GM12878 (cell line): ENCODE measurements at regions not wholly inside any gene's neighbourhood (a gene's known extent, or its start where the extent isn't known, plus 50 kb on each side); places are given as distances from the start of the nearest gene placed in this dataset.

ENCODE experiments used
- ATAC-seq: fragments of 200-7000 bp; cut with Tn5 transposase; 3 replicates; pipeline ENCODE4 v1.9.1; 2020; ENCODE audit warnings: mild to moderate bottlenecking, moderate library complexity
- BruUV-seq: library from RNA; stranded (reverse); fragments of 400-500 nt; replicated peaks from 2 replicates; lab custom pipeline; 2021; lab: Mats Ljungman, UMichigan
- CTCF ChIA-PET: fragments of 300-600 bp; sonication (Branson Sonifier 250); formaldehyde crosslinking; extraction: SDS; loops from one replicate; lab custom pipeline; 2021; ENCODE audit warnings: inconsistent platforms; lab: Yijun Ruan, JAX
- POLR2A ChIA-PET: fragments of 350-600 bp; formaldehyde crosslinking; extraction: SDS; loops from one replicate; lab custom pipeline; 2021; ENCODE audit warnings: inconsistent platforms; lab: Charles Lee
- RAD21 ChIA-PET: fragments of 300-600 bp; sonication (Branson Sonifier 250); formaldehyde crosslinking; loops from one replicate; lab custom pipeline; 2023; ENCODE audit warnings: antibody characterized with exemption; ENCODE audit not compliant: unreplicated experiment; lab: Charles Lee
- SMC1A ChIA-PET: fragments of 300-600 bp; sonication (Branson Sonifier 250); formaldehyde crosslinking; loops from one replicate; lab custom pipeline; 2023; ENCODE audit not compliant: unreplicated experiment, uncharacterized antibody; lab: Charles Lee
- DNase-seq: peaks from one replicate; pipeline ENCODE4 v3.0.0-alpha.2; 2011; ENCODE audit warnings: low read depth, low spot score
- FAIRE-seq: peaks from 3 replicates; lab custom pipeline; 2011; peaks lifted over from hg19 to GRCh38; lab: Jason Lieb, UNC
- H2AFZ ChIP-seq: 2 replicates; pipeline ENCODE4 v1.6.0; 2011; ENCODE audit warnings: low read depth, low read length, control low read depth; ENCODE audit not compliant: control insufficient read depth
- H3K27ac ChIP-seq: 2 replicates; pipeline ENCODE4 v1.5.1; 2011; ENCODE audit warnings: control low read depth; ENCODE audit not compliant: control insufficient read depth, insufficient read depth
- H3K27me3 ChIP-seq, 2 experiments: replicated peaks in 1 of 2; 2 replicates each; pipeline versions ENCODE4 v1.6.0 to v1.6.1; 2011; ENCODE audit warnings: low read length in 1 of 2; ENCODE audit not compliant: control insufficient read depth in 2 of 2, insufficient read depth in 2 of 2
- H3K36me3 ChIP-seq, 2 experiments: 2 replicates each; pipeline ENCODE4 v1.5.1; 2011; ENCODE audit warnings: low read length in 1 of 2; ENCODE audit not compliant: control insufficient read depth in 2 of 2, insufficient read depth in 2 of 2
- H3K4me1 ChIP-seq: 2 replicates; pipeline ENCODE4 v1.6.1; 2011; ENCODE audit warnings: mild to moderate bottlenecking, low read length, moderate library complexity, mixed read lengths; ENCODE audit not compliant: control insufficient read depth, insufficient read depth
- H3K4me2 ChIP-seq: 2 replicates; pipeline ENCODE4 v1.6.0; 2011; ENCODE audit warnings: control low read depth; ENCODE audit not compliant: control insufficient read depth, insufficient read depth
- H3K4me3 ChIP-seq: fragments of 200-600 bp; sonication (generic); 2 replicates; pipeline ENCODE4 v1.5.1; 2016
- H3K79me2 ChIP-seq: 2 replicates; pipeline ENCODE4 v1.6.0; 2011; ENCODE audit warnings: low read length; ENCODE audit not compliant: control insufficient read depth, insufficient read depth
- H3K9ac ChIP-seq: 2 replicates; pipeline ENCODE4 v1.8.0; 2011; ENCODE audit warnings: low read length, control low read depth, mixed read lengths; ENCODE audit not compliant: control insufficient read depth, insufficient read depth
- H3K9me3 ChIP-seq: replicated peaks from 3 replicates; pipeline ENCODE4 v1.5.1; 2011; ENCODE audit warnings: mild to moderate bottlenecking, low read length; ENCODE audit not compliant: control insufficient read depth, insufficient read depth
- H4K20me1 ChIP-seq: 2 replicates; pipeline ENCODE4 v1.6.0; 2011; ENCODE audit not compliant: control insufficient read depth, insufficient read depth
- BMI1 ChIP-seq: fragments of 450-650 bp; IDR thresholded peaks from 2 replicates; pipeline ENCODE4 v1.6.1; 2016; ENCODE audit warnings: mild to moderate bottlenecking, moderate library complexity, borderline replicate concordance
- EGR1 ChIP-seq, 2 experiments: IDR thresholded peaks; 1 replicate in 1 of 2; 2 replicates in 1 of 2; pipeline ENCODE4 v1.6.1; 2011 to 2012; ENCODE audit warnings: low read depth in 2 of 2, low read length in 2 of 2, borderline replicate concordance in 1 of 2, mild to moderate bottlenecking in 1 of 2, moderate library complexity in 1 of 2
- IKZF1 ChIP-seq: fragments of 450-650 bp; conservative IDR thresholded peaks from 2 replicates; pipeline ENCODE4 v1.6.1; 2017; ENCODE audit warnings: antibody characterized with exemption, mild to moderate bottlenecking
- IRF4 ChIP-seq: IDR thresholded peaks from 2 replicates; pipeline ENCODE4 v1.6.1; 2011; ENCODE audit warnings: low read depth, low read length
- MYC ChIP-seq: IDR thresholded peaks from 2 replicates; pipeline ENCODE4 v1.6.1; 2011; ENCODE audit warnings: mild to moderate bottlenecking, low read length, moderate library complexity, inconsistent platforms; ENCODE audit not compliant: insufficient read depth, insufficient replicate concordance, insufficient read length, severe bottlenecking
- PRDM15 ChIP-seq: fragments of 450-650 bp; formaldehyde crosslinking; IDR thresholded peaks from 2 replicates; pipeline ENCODE4 v1.4.0; 2020; ENCODE audit warnings: mild to moderate bottlenecking, moderate library complexity
- RBBP5 ChIP-seq: fragments of 200-600 bp; sonication (generic); conservative IDR thresholded peaks from 2 replicates; pipeline ENCODE4 v1.6.1; 2016
- STAT1 ChIP-seq: fragments of 450-650 bp; conservative IDR thresholded peaks from 2 replicates; pipeline ENCODE4 v1.6.1; 2014; ENCODE audit warnings: antibody characterized with exemption, mild to moderate bottlenecking
- TCF12 ChIP-seq: IDR thresholded peaks from 2 replicates; pipeline ENCODE4 v1.6.1; 2011; ENCODE audit warnings: low read depth, mild to moderate bottlenecking, low read length
- ZBTB4 ChIP-seq: fragments of 450-650 bp; formaldehyde crosslinking; IDR thresholded peaks from 2 replicates; pipeline ENCODE4 v1.4.0; 2022; ENCODE audit warnings: mild to moderate bottlenecking, moderate library complexity
- ZNF207 ChIP-seq: fragments of 450-650 bp; IDR thresholded peaks from 2 replicates; pipeline ENCODE4 v1.6.1; 2014; ENCODE audit warnings: antibody characterized with exemption, mild to moderate bottlenecking, borderline replicate concordance
- ZNF384 ChIP-seq: IDR thresholded peaks from 2 replicates; pipeline ENCODE4 v1.6.1; 2012; ENCODE audit warnings: low read depth, mild to moderate bottlenecking, low read length, improper control_type of control experiment, borderline replicate concordance
- ZNF687 ChIP-seq: fragments of 450-650 bp; IDR thresholded peaks from 2 replicates; pipeline ENCODE4 v1.6.1; 2017; ENCODE audit warnings: mild to moderate bottlenecking, moderate library complexity
- WGBS: methylation state at CpG from one replicate; pipeline ENCODE4 v1.1.6; 2016; ENCODE audit warnings: low lambda C conversion rate; ENCODE audit not compliant: insufficient replicate concordance, insufficient coverage; ENCODE audit errors: missing lambda C conversion rate; 5-methylcytosine and 5-hydroxymethylcytosine counted together
- in situ Hi-C: fragments of 300-500 bp; cut with MboI; formaldehyde crosslinking; loops from 9 replicates; pipeline ENCODE4 v1.14.3; 2018; ENCODE audit warnings: mixed read lengths
- intact Hi-C: fragments of 100-400 bp; cut with micrococcal nuclease; formaldehyde crosslinking; loops from one replicate; pipeline ENCODE4 v1.14.2; 2022; ENCODE audit not compliant: unreplicated experiment

GRCh38 chr1:208562151-208562960 is 318.2 kb upstream of the PLXNA2 start:
- Histone ChIP-seq H4K20me1 (no peaks in the 10 kb centered on the region), H3K27ac (no peak overlapping the region), H3K4me3 (no peak overlapping the region), H3K4me1 (no peaks in the 10 kb centered on the region), H3K79me2 (no peaks in the 10 kb centered on the region), H3K27me3 (peaks cover 0 to 6% of the 10 kb centered on the region in 2 experiments; a peak in 3 of 4 replicates), H3K4me2 (no peak overlapping the region), H2AFZ (no peak overlapping the region), H3K9ac (no peak overlapping the region), H3K9me3 (no peaks in the 10 kb centered on the region; the same call in 2 of the 3 replicates), H3K36me3 (no peaks in the 10 kb centered on the region)
- ChIA-PET POLR2A (no interaction called here), RAD21 (no interaction called here), CTCF (no interaction called here), SMC1A (no interaction called here)
- ATAC-seq, result no peak
- no TSS peak for BruUV-seq
- intact Hi-C loops, result no loop called here
- 0% methylated on average over 3 of the region's 3 CpGs for WGBS
- no peak for DNase-seq
- in situ Hi-C loops, result no loop called here
- no peak for TF ChIP-seq PRDM15 (CRISPR knock-in tag)
- no peak for TF ChIP-seq TCF12
- no peak for TF ChIP-seq ZNF207
- no peak for TF ChIP-seq ZBTB4
- TF ChIP-seq ZNF384, result no peak
- TF ChIP-seq EGR1 (IDR thresholded peaks at IDR 0.05; ENCODE audit: borderline replicate concordance in 1 of 2, low read depth in 2 of 2, low read length in 2 of 2), result no peak
- no peak for TF ChIP-seq IKZF1
- no peak for TF ChIP-seq RBBP5
- TF ChIP-seq ZNF687, result no peak
- no peak for TF ChIP-seq BMI1
- no peak for TF ChIP-seq STAT1
- TF ChIP-seq IRF4, result no peak
- no peak for TF ChIP-seq MYC
- FAIRE-seq, result no peak
